GM21529 (cell line): ENCODE measurements at regions not wholly inside any gene's neighbourhood (a gene's known extent, or its start where the extent isn't known, plus 50 kb on each side); places are given as distances from the start of the nearest gene placed in this dataset.
"Not testable (repeated sequence)": the region's sequence is repeated elsewhere in the genome, so short reads cannot be mapped to it uniquely, and the experiment has no call there.

Source experiments
- ATAC-seq: cut with Tn5 transposase; IDR thresholded peaks from one replicate; pipeline ENCODE4 v1.9.1; 2021; ENCODE audit not compliant: unreplicated experiment

DNA sequence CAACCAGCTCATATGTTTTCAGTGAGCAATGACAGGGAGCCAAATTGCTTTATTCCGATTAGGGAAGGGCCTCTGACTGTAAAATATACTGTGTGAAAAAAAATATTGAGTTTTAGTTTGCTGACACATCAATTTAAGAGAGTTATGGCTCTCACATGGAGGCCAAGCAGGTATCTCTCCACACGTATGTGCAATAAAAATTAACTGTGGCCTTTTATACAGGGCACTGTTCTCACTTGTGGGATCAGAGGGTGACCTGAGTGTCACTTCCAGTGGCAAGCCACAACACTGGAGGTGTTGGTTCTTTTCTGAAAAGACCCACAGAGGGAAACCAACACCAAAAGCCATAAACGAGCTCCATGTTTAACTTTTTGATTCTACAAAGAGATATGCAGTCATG is 462.8 kb downstream of the MID1IP1 start:
- no peak for ATAC-seq

DNA sequence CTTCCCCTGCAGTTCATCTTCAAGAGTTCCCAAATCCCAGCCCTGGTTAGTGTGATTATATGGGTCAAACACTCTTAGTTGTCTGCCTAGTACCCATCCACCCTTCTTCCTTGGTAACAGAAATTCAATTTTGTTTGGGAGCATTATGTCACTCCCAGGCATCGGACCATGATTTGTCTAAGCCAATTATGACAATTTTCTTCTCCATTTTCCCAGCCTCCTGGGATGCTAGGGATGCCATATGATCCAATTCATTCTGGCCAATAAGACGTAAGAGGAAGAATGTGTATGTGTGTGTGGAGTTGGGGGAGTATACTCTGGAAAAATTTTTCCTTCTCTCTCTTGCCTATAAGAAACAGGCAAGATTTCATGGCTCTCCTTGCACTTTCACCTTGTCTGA is 465.9 kb downstream of the MID1IP1 start:
- ATAC-seq = no peak

DNA sequence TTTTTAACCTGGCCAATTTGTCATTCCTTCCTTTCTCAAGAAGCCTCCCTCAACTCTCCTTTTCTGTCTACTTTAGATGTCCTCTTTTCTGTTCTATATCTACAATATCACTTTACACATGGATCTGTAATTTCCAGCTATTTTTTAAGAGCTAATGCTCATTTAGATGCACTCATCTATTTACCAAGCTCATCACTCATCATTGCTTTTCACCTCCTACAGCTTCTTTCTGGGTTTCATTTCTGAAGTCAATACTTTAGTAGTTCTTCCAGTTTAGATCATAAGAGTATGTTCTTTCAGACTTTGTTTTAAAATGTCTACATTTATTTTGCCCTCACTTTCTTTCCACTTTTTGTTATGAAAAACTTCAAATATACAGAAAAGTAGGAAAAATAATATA is 466.9 kb downstream of the MID1IP1 start:
- no peak for ATAC-seq

DNA sequence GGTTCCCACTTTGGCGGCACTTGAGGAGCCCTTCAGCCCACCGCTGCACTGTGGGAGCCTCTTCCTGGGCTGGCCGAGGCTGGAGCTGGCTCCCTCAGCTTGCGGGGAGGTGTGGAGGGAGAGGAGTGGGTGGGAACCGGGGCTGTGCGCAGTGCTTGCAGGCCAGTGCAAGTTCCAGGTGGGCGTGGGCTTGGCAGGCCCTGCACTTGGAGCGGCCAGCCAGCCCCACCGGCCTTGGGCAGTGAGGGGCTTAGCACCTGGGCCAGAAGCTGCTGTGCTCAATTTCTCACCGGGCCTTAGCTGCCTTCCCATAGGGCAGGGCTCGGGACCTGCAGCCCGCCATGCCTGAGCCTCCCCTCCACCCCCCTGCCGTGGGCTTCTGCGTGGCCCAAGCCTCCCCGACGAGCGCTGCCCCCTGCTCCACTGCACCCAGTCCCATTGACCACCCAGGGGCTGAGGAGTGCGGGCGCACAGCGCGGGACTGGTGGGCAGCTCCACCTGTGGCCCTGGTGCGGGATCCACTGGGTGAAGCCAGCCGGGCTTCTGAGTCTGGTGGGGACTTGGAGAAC is 474.3 kb downstream of the MID1IP1 start:
- ATAC-seq = no peak

DNA sequence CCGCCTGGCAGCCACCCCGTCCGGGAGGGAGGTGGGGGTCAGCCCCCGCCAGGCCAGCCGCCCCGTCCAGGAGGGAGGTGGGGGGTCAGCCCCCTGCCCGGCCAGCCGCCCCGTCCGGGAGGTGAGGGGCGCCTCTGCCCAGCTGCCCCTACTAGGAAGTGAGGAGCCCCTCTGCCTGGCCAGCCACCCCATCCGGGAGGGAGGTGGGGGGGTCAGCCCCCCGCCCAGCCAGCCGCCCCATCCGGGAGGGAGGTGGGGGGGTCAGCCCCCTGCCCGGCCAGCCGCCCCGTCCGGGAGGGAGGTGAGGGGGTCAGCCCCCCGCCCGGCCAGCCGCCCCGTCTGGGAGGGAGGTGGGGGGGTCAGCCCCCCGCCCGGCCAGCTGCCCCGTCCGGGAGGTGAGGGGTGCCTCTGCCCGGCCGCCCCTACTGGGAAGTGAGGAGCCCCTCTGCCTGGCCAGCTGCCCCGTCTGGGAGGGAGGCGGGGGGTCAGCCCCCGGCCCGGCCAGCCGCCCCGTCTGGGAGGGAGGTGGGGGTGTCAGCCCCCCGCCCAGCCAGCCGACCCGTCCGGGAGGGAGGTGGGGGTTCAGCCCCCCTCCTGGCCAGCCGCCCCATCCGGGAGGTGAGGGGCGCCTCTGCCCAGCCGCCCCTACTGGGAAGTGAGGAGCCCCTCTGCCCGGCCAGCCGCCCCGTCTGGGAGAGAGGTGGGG is 476.6 kb downstream of the MID1IP1 start:
- ATAC-seq = not testable (repeated sequence)

DNA sequence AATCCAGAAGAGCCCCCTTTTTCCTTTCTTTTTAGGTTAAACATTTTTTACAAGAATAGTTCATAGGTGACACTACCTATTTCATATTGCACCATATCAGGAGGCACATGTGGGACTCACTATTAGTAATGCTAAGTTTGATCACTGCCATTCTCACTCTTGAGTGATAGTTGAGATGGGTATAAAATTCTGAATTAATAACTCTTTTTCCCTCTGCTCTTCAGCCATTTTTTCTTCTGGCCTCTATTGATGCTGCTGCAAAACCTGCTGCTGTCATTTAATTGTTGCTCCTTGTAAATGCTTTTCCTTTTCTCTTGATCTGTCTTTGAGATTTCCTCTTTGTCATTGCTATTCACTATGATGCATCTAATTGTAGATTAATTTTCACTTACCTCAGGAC is 482.0 kb downstream of the MID1IP1 start:
- no peak for ATAC-seq

DNA sequence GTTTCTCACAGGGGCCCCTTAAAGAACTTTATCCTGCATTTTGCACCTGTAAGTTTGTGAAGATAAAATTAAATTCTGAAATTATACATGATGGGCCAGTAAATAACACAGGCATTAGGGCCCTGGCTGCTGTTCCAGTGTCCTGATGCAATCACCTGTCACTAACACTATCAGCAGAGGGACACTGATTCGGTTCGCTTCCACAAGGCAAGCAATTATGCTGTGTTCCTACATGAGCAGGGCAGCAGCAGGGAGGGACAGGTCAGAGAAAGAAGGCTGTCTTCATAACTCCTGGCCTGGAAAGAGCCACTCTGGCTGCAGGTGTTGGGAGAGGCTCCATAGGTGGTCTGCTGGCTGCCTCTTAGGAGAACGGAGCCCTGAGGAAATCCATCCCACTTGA is 487.3 kb downstream of the MID1IP1 start:
- ATAC-seq = no peak

DNA sequence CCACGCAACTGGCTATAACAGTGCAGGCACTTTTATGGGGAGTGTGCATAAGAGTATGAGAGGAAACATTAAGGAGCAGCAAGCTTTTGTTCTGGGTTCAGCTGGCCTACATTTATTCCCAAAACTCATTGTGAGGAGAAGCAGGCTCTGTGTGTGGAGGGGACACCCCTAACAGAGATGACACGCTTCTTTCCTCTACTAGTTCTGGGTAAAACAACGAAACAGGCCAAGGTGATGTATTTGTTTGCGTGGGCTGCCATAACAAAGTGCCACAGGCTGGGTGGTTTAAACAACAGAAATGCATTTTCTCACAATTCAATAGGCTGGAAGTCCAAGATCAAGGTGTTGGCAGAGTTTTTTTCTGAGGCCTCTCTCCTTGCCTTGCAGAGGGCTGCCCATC is 488.6 kb downstream of the MID1IP1 start:
- no peak for ATAC-seq

DNA sequence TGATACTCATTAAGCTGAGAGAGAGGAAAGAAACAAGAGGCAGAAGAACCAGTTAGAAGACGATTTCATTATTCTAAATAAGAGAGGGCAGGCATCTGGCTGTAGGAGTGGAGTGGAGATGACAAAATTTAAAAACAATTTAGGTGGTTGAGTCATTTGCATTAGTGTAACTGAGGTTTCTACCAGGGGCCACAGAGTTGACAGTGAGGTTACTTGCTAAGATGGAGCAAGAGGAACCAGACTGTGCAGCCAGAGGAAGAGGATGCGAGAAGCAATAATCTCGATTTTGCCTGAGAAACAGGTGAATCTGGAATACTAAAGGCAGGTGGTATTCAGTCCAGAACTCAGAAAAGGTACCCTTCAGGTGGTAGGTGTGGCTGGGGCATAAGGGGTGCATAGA is 491.9 kb downstream of the MID1IP1 start:
- no peak for ATAC-seq

DNA sequence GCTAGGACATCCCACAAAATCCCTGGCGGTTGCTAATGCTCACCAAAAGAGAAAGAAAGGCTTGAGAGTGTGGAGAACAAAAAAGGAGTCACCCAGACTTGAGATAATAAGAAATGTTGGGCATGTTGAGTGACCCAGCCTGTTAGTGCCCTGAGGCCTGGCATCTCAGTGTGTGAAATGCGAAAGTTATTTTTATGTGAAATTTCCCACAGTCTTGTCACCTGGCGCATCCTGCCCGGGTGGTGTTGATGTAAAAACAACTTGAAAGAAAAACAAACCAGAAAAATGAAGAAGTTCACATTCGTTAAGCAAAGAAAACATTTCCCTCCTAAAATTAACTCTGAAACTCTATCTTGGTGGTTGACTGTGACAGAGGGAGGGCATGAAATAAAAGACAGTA is 495.2 kb downstream of the MID1IP1 start:
- no peak for ATAC-seq

DNA sequence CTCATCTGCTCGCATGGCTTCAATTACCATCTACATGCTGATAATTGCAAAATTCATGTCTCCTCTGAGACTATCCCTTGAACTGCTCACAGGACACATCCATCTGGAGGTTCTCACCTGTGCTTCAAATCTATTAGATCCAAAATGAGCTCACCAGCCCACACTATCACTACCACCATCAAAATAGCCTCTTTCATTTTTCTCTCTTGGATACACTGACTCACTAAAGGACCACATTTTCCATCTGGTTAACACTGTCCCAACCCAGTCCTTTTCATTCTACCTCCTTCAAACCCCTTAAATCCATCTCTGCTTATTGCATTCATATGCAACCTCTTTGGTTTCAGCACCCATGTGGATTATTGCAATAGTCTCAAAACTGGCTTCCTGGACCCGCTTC is 497.6 kb downstream of the MID1IP1 start:
- no peak for ATAC-seq

DNA sequence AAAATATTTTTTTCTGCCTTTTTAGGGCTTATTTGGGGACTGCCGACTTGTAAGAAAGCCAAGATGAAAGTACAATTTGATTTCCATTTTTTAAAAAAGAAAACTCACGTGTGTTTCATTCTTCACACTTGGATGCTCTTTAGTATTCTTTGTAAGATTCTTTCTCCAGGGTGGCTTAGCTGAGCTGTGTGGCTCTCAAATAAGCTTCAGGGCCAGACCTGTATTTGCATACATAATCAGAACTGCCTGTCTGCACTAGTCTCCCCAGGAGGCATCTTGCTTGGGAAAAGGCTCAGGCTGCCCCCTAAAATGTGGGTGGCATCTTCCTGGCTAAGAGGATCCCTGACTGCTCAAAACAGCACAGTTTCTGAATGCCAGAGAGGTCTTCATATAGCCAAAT is 498.4 kb downstream of the MID1IP1 start:
- no peak for ATAC-seq

DNA sequence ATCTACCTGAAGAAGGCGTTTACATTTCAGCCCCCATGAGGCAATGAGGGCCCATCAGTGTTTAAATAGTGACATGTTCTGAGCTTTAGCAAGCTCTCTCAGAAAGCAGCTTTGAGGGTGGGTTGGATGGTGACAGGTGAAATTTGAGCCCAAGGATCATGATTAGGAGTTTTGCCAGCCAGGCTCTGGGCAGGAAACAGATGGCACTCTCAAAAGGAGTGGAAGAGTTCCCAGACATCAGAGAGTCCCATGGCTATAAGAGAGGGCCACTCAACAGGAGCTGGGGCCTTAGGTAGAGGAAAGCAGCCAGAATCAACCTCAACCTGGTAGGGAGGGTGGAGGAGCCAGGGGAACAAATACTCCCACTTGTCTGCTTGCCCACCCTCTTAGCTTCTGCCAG is 499.8 kb downstream of the MID1IP1 start:
- ATAC-seq = no peak

DNA sequence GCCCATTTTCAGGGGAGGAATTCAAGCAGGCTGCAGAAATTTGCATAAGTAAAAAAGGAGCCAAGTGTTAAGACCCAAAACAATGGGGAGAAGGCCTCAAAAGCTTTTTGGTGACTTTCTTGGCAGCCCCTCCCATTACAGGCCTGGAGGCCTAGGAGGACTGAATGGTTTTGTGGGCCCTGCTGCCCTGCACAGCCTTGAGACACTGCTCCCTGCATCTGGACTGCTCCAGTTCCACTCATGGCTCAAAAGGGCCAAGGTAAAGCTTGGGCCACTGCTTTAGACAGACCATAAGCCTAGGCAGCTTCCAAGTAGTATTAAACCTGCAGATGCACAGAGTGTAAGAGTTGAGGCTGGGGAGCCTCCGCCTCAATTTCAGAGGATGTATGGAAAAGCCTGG is 501.6 kb downstream of the MID1IP1 start:
- no peak for ATAC-seq

DNA sequence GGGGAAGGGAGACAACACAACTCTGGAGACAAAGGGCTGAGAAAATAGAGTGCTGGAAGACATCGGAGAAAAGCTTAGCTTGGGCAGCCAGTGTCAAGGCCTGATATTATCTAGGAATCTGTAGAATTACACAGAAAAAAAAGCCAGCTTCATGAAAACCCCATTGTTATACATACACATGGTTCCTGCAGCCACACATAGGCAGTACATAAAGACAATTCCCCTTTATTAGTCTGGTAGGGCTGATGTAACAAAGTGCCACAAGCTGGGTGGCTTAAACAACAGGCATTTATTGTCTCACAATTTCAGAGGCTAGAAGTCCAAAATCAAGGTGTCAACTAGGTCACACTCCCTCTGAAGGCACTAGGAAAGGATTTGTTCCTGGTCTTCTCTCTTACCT is 503.5 kb downstream of the MID1IP1 start:
- no peak for ATAC-seq

DNA sequence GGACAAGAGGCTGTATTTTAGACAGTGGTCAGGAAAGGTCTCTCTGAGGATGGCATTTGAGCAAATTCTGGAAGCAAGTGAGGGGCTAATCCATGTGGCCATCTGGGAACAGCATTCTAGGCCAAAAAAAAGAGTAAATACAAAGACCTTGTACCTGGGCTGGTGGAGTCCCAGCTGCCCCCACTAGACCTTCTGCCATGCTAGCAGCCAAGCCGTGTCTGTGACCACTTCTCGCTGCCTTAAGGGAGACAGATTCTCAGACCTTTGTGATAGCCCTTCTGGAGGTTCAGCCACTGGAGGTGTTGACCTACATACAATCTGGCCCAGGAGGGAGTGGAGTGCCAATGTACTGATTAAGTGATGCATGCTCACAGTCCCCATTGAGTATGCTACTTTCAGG is 506.2 kb downstream of the MID1IP1 start:
- ATAC-seq = no peak

DNA sequence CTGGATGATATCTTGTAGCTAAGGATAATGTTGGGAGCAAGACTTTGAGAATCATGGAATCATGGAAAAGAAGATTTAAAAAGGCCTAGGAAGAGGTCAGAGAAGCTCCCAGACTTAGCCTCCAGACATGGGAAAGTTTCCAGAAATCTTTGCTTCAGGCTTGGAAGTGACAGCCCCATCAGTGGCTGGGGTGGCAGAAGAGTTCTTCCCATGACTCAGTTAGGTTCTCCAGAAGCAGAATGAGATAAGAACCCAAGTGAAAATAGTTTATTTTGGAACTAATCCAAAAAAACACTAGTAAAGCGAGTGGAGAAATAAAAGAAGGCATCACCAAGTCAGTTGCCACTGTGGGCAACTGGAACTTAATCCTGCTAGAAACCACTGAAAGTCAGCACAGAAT is 506.9 kb downstream of the MID1IP1 start:
- no peak for ATAC-seq

DNA sequence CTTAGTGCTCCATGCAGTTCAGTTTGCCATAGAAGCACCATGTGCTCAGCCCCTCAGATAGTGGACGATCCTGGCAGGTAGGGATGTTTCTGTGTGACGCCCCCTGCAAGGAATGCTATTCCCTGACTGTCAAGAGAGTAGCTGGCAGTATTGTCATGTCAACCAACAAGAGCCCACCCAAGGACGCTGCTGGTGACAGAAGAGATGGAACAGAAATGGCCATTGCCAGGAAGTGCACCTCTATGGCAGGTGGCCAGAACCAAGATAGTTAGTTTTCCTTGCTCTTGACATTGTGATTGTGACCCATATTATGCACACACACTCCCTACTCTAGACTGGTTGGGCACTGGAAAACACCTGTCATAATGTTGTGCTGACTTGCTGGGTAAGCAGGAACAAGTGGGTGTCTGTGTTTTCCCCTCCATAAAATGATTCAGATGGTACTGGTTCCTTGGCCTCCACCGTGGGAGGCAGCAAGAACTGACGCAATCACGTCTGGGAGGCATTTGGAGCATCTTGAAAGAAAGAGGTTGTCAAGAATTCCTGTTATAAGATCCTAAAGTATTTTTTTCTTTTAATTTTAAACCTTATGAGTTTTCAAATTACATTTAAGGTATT is 507.9 kb downstream of the MID1IP1 start:
- ATAC-seq = no peak

DNA sequence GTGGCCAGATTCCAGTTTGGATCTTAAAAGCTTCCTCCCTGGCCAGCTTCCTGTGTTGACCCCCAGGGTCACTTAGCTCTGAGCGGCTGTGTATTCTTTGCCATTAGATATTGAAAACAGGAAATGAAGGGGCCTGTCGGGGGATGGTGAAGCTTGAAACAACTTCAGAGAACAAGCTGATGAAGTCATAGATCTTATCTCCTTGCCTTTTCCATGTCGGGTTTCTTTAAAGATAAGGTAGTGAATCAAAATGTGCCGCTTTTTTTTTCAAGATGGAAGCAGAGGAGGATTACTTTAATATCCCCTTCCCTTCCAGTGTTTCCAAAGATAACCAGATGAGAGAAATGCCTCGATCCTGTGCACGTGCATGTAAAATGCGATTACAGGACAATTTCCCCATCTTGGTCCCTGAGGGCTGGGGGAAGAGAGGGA is 508.5 kb downstream of the MID1IP1 start:
- ATAC-seq = no peak

DNA sequence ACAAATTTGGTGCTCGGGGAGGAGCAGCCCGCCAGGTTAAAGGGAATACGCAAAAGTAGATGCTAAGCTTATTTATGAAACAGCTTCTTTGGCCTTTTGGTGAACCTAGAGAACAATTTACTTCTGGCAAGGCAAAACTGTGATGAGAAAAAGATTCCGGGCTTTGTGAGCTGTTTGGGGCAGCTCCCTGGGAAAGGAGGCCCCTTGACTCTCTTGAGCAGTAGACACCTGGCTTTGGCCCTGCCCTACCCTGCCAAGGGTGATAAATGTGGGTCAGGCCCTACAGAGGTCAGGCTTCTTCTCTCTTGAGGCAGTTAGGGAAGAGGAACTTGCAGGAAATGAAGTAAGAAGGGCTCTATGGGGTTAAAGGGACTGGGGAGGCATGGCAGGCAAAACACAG is 509.6 kb downstream of the MID1IP1 start:
- ATAC-seq = no peak

DNA sequence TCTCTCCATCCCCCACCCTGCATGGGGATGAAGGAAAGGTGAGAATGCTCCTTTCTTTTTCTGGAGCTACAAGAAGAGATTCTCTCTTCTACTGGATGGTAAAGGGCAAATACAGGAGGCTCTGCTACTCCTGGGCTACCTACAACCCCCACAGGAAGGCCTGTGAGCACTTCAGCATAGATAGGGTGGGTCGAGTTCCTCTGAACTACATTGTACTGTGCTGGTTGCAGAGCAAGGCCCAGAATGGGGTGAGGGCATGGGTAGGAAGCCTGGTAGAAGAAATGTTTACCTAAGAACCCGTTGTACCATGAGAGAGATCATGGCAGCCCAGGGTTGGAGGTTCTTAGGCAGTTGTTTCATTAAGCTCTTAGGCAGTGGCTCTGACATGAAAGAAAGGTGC is 510.4 kb downstream of the MID1IP1 start:
- ATAC-seq = no peak

DNA sequence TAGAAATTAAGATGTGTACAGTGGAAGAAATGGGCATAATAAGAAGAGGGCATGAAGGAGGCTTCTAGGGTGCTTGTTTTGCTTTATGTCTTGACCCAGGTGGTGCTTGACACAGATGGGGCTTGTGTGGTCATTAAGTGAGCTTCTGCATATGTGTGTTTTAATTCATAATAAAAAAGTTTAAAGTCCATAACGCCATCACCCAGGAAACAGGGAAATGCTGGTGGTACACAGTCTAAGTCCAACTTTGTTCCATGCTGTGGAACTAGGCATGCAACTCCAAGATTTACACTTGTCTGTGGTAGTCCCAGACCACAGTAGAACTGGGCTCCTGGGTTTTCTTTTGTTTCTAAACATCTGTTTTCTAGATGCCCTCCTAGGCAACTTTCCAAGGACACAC is 511.9 kb downstream of the MID1IP1 start:
- ATAC-seq = no peak
